ENCODE measurements at regions not wholly inside any gene's neighbourhood (a gene's known extent, or its start where the extent isn't known, plus 50 kb on each side); places are given as distances from the start of the nearest gene placed in this dataset.

DNA sequence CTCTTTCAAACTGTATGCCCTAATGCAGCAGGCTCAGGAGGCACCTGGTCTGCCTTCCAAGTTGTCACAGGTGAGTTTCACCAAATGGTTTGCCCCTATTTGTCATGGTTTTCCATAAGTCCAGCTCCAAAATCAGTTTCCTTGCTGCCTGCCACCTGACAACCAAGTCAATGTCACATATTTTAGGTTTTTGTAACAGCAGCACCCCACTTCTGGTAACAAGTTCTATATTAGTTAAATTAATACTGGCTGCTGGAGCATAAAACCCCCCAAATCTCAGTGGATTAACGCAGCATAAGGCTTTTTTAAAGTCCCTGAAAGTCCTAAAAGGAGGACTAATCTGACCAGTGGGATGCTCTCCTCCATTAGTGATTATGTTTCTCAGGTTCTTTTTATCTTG is 200.7 kb downstream of the RRAGC start (continued):
- TF ChIP-seq, protein P1, sequence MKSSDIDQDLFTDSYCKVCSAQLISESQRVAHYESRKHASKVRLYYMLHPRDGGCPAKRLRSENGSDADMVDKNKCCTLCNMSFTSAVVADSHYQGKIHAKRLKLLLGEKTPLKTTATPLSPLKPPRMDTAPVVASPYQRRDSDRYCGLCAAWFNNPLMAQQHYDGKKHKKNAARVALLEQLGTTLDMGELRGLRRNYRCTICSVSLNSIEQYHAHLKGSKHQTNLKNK (CRISPR knock-in tag; IDR thresholded peaks at IDR 0.05): no peak

DNA sequence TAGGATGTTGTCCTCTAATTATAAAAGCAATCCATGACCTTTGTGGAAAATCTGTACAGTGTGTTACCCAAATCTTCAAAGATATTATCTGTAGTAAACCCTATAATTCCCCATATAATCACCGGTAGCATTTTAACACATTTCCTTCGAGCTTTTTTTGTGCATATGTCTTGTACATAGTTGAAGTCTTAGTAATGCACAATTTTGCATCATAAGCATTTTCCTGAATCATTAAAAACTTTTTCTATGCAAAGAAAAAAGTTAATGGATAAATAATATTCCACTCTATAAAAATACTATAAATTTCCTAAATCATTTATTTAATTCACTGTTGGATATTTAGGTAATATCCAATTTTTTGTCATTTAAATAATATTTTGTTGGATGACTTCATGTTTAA is 201.7 kb downstream of the RRAGC start:
- CTCF ChIA-PET: no interaction called here
- peaks cover 10% of the 10 kb centered on the region for H3K4me1 Mint-ChIP-seq

DNA sequence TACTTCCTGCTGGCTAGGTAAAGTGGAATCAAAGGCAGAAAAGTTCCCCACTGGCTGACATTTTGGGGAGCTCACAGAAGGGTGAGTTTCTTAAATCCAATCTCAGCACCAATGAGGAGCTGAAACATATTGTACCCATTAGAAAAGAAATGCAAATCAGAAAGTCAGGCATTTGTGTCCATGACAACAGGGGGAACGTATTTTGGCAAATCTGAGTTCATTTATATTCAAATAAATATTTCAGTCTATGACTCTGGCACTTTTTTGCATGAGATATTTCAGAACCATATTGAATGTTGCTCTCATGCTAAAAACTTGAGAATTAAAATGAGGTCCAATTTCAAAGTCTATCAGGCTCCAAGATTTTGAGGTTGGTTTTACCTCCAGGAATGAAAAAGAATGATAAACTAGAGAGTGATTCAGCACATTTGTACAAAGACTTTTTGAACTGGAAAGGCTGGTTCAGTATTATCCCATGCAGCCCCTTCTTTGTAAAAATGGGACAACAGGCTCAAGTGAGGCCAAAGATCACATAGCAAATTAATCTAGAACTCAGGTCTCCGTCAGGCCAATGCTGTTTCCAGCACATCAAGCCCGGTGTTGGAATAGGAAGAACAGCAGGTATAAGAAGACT is 202.2 kb downstream of the RRAGC start:
- no peak overlapping the region for H3K27ac Mint-ChIP-seq
- no peak for DNase-seq (ENCODE audit: low spot score)
- TF ChIP-seq, protein P2, sequence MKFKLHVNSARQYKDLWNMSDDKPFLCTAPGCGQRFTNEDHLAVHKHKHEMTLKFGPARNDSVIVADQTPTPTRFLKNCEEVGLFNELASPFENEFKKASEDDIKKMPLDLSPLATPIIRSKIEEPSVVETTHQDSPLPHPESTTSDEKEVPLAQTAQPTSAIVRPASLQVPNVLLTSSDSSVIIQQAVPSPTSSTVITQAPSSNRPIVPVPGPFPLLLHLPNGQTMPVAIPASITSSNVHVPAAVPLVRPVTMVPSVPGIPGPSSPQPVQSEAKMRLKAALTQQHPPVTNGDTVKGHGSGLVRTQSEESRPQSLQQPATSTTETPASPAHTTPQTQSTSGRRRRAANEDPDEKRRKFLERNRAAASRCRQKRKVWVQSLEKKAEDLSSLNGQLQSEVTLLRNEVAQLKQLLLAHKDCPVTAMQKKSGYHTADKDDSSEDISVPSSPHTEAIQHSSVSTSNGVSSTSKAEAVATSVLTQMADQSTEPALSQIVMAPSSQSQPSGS (CRISPR knock-in tag; IDR thresholded peaks at IDR 0.05; ENCODE audit: borderline replicate concordance, low read depth): no peak
- TF ChIP-seq SMAD4 (CRISPR knock-in tag; IDR thresholded peaks at IDR 0.05) (no peak), PRRX2 (CRISPR knock-in tag; IDR thresholded peaks at IDR 0.05) (no peak), OVOL2 (CRISPR knock-in tag; IDR thresholded peaks at IDR 0.05; ENCODE audit: borderline replicate concordance) (no peak), ZNF396 (CRISPR knock-in tag; IDR thresholded peaks at IDR 0.05; ENCODE audit: borderline replicate concordance) (no peak), ESRRA (CRISPR knock-in tag; IDR thresholded peaks at IDR 0.05; ENCODE audit: borderline replicate concordance) (no peak), ZNF219 (CRISPR knock-in tag; IDR thresholded peaks at IDR 0.05; ENCODE audit: borderline replicate concordance) (no peak), RORB (CRISPR knock-in tag; IDR thresholded peaks at IDR 0.05) (no peak), NFYB (CRISPR knock-in tag; conservative IDR thresholded peaks at IDR 0.05; ENCODE audit: low read depth) (no peak)
- TF ChIP-seq, protein P3, sequence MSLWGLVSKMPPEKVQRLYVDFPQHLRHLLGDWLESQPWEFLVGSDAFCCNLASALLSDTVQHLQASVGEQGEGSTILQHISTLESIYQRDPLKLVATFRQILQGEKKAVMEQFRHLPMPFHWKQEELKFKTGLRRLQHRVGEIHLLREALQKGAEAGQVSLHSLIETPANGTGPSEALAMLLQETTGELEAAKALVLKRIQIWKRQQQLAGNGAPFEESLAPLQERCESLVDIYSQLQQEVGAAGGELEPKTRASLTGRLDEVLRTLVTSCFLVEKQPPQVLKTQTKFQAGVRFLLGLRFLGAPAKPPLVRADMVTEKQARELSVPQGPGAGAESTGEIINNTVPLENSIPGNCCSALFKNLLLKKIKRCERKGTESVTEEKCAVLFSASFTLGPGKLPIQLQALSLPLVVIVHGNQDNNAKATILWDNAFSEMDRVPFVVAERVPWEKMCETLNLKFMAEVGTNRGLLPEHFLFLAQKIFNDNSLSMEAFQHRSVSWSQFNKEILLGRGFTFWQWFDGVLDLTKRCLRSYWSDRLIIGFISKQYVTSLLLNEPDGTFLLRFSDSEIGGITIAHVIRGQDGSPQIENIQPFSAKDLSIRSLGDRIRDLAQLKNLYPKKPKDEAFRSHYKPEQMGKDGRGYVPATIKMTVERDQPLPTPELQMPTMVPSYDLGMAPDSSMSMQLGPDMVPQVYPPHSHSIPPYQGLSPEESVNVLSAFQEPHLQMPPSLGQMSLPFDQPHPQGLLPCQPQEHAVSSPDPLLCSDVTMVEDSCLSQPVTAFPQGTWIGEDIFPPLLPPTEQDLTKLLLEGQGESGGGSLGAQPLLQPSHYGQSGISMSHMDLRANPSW (CRISPR knock-in tag; conservative IDR thresholded peaks at IDR 0.05; ENCODE audit: low read depth): no peak
- TF ChIP-seq, protein P4, sequence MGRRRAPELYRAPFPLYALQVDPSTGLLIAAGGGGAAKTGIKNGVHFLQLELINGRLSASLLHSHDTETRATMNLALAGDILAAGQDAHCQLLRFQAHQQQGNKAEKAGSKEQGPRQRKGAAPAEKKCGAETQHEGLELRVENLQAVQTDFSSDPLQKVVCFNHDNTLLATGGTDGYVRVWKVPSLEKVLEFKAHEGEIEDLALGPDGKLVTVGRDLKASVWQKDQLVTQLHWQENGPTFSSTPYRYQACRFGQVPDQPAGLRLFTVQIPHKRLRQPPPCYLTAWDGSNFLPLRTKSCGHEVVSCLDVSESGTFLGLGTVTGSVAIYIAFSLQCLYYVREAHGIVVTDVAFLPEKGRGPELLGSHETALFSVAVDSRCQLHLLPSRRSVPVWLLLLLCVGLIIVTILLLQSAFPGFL (CRISPR knock-in tag; IDR thresholded peaks at IDR 0.05; ENCODE audit: borderline replicate concordance): no peak
- TF ChIP-seq, protein P5, sequence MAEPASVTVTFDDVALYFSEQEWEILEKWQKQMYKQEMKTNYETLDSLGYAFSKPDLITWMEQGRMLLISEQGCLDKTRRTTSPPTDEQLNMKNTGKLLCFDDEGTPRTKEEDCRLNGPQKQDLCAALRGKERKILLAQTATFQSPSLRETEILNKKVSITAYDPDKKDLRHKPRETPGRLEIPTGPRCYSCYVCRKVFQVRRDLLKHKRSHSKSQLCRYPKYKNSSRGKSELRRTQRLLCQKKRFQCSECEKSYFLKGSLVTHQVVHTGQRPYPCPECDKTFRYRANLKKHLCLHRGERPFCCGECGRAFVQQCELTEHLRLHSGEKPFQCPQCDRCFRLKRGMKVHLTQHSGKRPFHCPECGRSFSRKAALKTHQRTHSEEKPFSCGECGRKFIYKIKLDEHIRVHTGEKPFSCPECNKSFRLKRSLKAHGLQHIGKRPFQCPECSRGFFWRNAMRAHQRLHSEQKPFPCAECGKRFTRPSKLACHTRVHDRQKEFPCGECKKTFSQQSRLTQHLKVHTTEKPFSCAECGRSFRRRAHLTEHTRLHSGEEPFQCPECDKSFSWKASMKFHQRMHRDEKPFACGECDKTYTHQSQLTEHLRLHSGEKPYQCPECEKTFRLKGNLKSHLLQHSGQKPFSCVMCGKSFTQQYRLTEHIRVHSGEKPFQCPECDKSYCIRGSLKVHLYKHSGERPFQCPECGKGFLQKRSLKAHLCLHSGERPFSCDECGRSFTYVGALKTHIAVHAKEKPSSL (CRISPR knock-in tag; conservative IDR thresholded peaks at IDR 0.05): no peak
- TF ChIP-seq, protein P6, sequence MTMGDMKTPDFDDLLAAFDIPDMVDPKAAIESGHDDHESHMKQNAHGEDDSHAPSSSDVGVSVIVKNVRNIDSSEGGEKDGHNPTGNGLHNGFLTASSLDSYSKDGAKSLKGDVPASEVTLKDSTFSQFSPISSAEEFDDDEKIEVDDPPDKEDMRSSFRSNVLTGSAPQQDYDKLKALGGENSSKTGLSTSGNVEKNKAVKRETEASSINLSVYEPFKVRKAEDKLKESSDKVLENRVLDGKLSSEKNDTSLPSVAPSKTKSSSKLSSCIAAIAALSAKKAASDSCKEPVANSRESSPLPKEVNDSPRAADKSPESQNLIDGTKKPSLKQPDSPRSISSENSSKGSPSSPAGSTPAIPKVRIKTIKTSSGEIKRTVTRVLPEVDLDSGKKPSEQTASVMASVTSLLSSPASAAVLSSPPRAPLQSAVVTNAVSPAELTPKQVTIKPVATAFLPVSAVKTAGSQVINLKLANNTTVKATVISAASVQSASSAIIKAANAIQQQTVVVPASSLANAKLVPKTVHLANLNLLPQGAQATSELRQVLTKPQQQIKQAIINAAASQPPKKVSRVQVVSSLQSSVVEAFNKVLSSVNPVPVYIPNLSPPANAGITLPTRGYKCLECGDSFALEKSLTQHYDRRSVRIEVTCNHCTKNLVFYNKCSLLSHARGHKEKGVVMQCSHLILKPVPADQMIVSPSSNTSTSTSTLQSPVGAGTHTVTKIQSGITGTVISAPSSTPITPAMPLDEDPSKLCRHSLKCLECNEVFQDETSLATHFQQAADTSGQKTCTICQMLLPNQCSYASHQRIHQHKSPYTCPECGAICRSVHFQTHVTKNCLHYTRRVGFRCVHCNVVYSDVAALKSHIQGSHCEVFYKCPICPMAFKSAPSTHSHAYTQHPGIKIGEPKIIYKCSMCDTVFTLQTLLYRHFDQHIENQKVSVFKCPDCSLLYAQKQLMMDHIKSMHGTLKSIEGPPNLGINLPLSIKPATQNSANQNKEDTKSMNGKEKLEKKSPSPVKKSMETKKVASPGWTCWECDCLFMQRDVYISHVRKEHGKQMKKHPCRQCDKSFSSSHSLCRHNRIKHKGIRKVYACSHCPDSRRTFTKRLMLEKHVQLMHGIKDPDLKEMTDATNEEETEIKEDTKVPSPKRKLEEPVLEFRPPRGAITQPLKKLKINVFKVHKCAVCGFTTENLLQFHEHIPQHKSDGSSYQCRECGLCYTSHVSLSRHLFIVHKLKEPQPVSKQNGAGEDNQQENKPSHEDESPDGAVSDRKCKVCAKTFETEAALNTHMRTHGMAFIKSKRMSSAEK (CRISPR knock-in tag; IDR thresholded peaks at IDR 0.05; ENCODE audit: borderline replicate concordance): no peak
- TF ChIP-seq, protein P7, sequence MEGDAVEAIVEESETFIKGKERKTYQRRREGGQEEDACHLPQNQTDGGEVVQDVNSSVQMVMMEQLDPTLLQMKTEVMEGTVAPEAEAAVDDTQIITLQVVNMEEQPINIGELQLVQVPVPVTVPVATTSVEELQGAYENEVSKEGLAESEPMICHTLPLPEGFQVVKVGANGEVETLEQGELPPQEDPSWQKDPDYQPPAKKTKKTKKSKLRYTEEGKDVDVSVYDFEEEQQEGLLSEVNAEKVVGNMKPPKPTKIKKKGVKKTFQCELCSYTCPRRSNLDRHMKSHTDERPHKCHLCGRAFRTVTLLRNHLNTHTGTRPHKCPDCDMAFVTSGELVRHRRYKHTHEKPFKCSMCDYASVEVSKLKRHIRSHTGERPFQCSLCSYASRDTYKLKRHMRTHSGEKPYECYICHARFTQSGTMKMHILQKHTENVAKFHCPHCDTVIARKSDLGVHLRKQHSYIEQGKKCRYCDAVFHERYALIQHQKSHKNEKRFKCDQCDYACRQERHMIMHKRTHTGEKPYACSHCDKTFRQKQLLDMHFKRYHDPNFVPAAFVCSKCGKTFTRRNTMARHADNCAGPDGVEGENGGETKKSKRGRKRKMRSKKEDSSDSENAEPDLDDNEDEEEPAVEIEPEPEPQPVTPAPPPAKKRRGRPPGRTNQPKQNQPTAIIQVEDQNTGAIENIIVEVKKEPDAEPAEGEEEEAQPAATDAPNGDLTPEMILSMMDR (IDR thresholded peaks at IDR 0.05): no peak

More for the DNA sequence above, 201.7 kb downstream of the RRAGC start:
- DNase-seq (ENCODE audit: low spot score) (no peak), ATAC-seq (no peak)
- TF ChIP-seq, protein P4 (CRISPR knock-in tag; IDR thresholded peaks at IDR 0.05; ENCODE audit: borderline replicate concordance): no peak
- TF ChIP-seq NR1H2 (CRISPR knock-in tag; IDR thresholded peaks at IDR 0.05): no peak
- no peak for TF ChIP-seq CREB1 (CRISPR knock-in tag; IDR thresholded peaks at IDR 0.05)
- Mint-ChIP-seq H3K4me3 (no peak overlapping the region), H3K9me3 (peaks cover 13% of the 10 kb centered on the region), H3K36me3 (peaks cover 3% of the 10 kb centered on the region), H3K27ac (no peak overlapping the region), H3K27me3 (ENCODE audit: low read depth) (no peaks in the 10 kb centered on the region)
- POLR2A ChIA-PET: no interaction called here

More for the DNA sequence above, 202.2 kb downstream of the RRAGC start:
- Mint-ChIP-seq H3K36me3 (peaks cover 3% of the 10 kb centered on the region), H3K4me1 (peaks cover 10% of the 10 kb centered on the region), H3K4me3 (no peak overlapping the region), H3K9me3 (peaks cover 13% of the 10 kb centered on the region), H3K27me3 (ENCODE audit: low read depth) (no peaks in the 10 kb centered on the region)
- ATAC-seq: no peak
- ChIA-PET CTCF (no interaction called here), POLR2A (no interaction called here)

All from WTC11 (cell line).